Ovary (tissue), 3 donors: ENCODE measurements at regions not wholly inside any gene's neighbourhood (a gene's known extent, or its start where the extent isn't known, plus 50 kb on each side); places are given as distances from the start of the nearest gene placed in this dataset.

Experiments used
- CTCF ChIP-seq, 3 donors: fragments of 450-650 bp in 2 of 3; fragments of 200-600 bp in 1 of 3; IDR thresholded peaks; one replicate each; pipeline versions ENCODE4 v1.5.1 to v1.8.0; 2016 to 2022; ENCODE audit warnings: antibody characterized with exemption in 3 of 3, mild to moderate bottlenecking in 1 of 3
- EP300 ChIP-seq: sonication (generic); formaldehyde crosslinking; IDR thresholded peaks from one replicate; pipeline ENCODE4 v1.6.1; 2017; ENCODE audit warnings: antibody characterized with exemption
- POLR2A ChIP-seq: fragments of 450-650 bp; IDR thresholded peaks from one replicate; pipeline ENCODE4 v1.6.1; 2017; ENCODE audit warnings: antibody characterized with exemption, mild to moderate bottlenecking, moderate library complexity
- donor health status: DM: no; HTN: no; CAD: no.

GRCh38 chr21:22223385-22223784 lies 1225.2 kb downstream of the NCAM2 start:
- TF ChIP-seq CTCF (IDR thresholded peaks at IDR 0.05) (no peak), EP300 (no peak), POLR2A (no peak)
